B cell (primary cell): ENCODE measurements at regions not wholly inside any gene's neighbourhood (a gene's known extent, or its start where the extent isn't known, plus 50 kb on each side); places are given as distances from the start of the nearest gene placed in this dataset.

Experiments used
- EZH2 ChIP-seq: IDR thresholded peaks from 2 replicates; pipeline ENCODE4 v1.6.1; 2012; ENCODE audit warnings: borderline replicate concordance, low read depth, mild to moderate bottlenecking, moderate library complexity, low read length; ENCODE audit not compliant: insufficient read depth, poor library complexity, severe bottlenecking
- TF ChIP-seq, protein P1 (sequence below): fragments of 200-600 bp; IDR thresholded peaks from one replicate; pipeline ENCODE4 v1.8.0; 2022; ENCODE audit warnings: antibody characterized with exemption, mild to moderate bottlenecking

DNA sequence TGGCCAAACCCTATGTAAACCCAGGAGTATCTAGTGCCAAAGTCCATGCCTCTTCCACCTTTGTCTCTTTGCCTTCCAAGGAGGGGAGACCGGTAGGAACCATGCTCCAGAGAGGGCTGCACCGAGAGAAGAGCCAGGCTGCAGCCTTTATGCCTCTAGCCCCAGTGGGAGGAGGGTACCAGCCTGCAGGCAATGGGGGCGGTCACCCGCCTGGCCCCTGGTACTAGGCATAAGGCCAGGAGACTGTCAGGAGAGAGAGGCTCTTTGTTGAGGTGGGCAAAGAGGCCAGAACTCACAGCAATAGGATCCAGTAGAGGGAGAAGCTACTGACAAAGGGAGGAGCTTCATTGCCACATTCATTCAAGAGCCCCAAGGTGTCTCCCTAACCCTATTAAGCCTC, 146.6 kb upstream of the PDE1C start:
- TF ChIP-seq, protein P1, sequence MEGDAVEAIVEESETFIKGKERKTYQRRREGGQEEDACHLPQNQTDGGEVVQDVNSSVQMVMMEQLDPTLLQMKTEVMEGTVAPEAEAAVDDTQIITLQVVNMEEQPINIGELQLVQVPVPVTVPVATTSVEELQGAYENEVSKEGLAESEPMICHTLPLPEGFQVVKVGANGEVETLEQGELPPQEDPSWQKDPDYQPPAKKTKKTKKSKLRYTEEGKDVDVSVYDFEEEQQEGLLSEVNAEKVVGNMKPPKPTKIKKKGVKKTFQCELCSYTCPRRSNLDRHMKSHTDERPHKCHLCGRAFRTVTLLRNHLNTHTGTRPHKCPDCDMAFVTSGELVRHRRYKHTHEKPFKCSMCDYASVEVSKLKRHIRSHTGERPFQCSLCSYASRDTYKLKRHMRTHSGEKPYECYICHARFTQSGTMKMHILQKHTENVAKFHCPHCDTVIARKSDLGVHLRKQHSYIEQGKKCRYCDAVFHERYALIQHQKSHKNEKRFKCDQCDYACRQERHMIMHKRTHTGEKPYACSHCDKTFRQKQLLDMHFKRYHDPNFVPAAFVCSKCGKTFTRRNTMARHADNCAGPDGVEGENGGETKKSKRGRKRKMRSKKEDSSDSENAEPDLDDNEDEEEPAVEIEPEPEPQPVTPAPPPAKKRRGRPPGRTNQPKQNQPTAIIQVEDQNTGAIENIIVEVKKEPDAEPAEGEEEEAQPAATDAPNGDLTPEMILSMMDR, result no peak
- no peak for TF ChIP-seq EZH2
